Kasumi-1 (cell line): ENCODE measurements at regions not wholly inside any gene's neighbourhood (a gene's known extent, or its start where the extent isn't known, plus 50 kb on each side); places are given as distances from the start of the nearest gene placed in this dataset.
"Not testable (repeated sequence)": the region's sequence is repeated elsewhere in the genome, so short reads cannot be mapped to it uniquely, and the experiment has no call there.

ENCODE experiments used
- DNase-seq, 2 experiments: peaks; one replicate each; lab custom pipeline; 2025; lab: John Stamatoyannopoulos, UW

- not testable (repeated sequence) for DNase-seq
These were observed 188.7 kb upstream of the NDUFV2 start for GRCh38 chr18:8913606-8914403.

- DNase-seq, result not testable (repeated sequence)
These were observed 187.9 kb upstream of the NDUFV2 start for GRCh38 chr18:8914404-8915264.

GRCh38 chr18:8920856-8921787, 181.4 kb upstream of the NDUFV2 start:
- not testable (repeated sequence) for DNase-seq

- no peak for DNase-seq
These were observed 176.0 kb upstream of the NDUFV2 start for GRCh38 chr18:8926464-8926863.

GRCh38 chr18:8928044-8928443, 174.5 kb upstream of the NDUFV2 start:
- DNase-seq, result no peak

- DNase-seq, result no peak
These were observed 173.4 kb upstream of the NDUFV2 start for GRCh38 chr18:8928847-8929780.

GRCh38 chr18:8930990-8931616, 171.4 kb upstream of the NDUFV2 start:
- DNase-seq, result no peak

GRCh38 chr18:8932866-8933265, 169.6 kb upstream of the NDUFV2 start:
- DNase-seq, result no peak

- DNase-seq, result no peak
These were observed 168.7 kb upstream of the NDUFV2 start for GRCh38 chr18:8933714-8934284.

- not testable (repeated sequence) for DNase-seq
These were observed 167.2 kb upstream of the NDUFV2 start for GRCh38 chr18:8935346-8935745.

GRCh38 chr18:8936619-8937018, 165.9 kb upstream of the NDUFV2 start:
- no peak for DNase-seq

- no peak for DNase-seq
These were observed 165.1 kb upstream of the NDUFV2 start for GRCh38 chr18:8937160-8938094.

- peak; percentile 97 to 98 for DNase-seq
These were observed 163.7 kb upstream of the NDUFV2 start for GRCh38 chr18:8938817-8939216.

- no peak for DNase-seq
These were observed 160.2 kb upstream of the NDUFV2 start for GRCh38 chr18:8942021-8942908.

- DNase-seq, result no peak
These were observed 159.5 kb upstream of the NDUFV2 start for GRCh38 chr18:8942909-8943545.

- DNase-seq, result no peak
These were observed 158.3 kb upstream of the NDUFV2 start for GRCh38 chr18:8943900-8944870.
